DMS114 treated with DMSO at 0.1 percent for 48 hours (cell line): ENCODE measurements at regions not wholly inside any gene's neighbourhood (a gene's known extent, or its start where the extent isn't known, plus 50 kb on each side); places are given as distances from the start of the nearest gene placed in this dataset.

Source experiments
- DNase-seq: peaks from one replicate; lab custom pipeline; 2025; ENCODE audit not compliant: unreplicated experiment; lab: John Stamatoyannopoulos, UW

DNA sequence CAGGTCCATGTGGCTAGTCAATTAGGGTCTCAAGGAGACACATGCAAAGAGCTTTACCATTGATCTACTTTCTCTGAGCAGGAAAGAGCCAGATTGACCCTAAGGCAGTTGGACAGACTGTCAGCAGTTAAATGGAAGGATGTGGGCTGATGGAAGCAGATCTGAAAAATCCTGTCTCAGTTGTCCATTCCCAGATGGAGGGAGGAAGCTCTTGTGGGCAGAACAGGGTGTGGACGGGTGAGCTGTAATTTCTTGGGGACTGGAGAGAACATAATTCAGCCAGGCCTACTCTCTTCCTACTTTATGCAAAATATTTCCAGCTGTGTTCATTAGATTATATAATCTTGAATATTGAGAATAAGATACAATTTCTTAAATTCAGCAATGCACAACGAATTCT lies 163.6 kb downstream of the GNAT3 start:
- no peak for DNase-seq

- DNase-seq: no peak
These were observed 164.7 kb downstream of the GNAT3 start for GRCh38 chr7:80347173-80347572.

DNA sequence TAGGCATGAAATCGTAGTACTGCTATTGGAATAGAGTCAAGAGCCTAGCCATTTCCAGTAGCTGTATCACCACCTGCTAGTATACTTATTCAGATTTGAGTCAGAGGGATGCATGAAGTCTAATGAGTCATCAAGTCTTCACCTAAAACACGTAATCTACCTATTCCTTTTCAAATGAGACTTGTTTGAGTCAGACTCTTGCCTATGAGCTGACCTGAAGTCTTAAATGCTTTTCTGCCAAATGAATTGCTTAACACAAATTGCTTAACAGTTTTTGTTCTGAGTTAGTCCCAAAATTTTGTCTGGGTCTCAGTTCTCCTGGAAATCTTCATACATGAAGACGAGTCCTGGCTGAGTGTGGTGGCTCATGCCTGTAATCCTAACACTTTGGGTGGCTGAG lies 165.2 kb downstream of the GNAT3 start:
- DNase-seq: no peak

DNA sequence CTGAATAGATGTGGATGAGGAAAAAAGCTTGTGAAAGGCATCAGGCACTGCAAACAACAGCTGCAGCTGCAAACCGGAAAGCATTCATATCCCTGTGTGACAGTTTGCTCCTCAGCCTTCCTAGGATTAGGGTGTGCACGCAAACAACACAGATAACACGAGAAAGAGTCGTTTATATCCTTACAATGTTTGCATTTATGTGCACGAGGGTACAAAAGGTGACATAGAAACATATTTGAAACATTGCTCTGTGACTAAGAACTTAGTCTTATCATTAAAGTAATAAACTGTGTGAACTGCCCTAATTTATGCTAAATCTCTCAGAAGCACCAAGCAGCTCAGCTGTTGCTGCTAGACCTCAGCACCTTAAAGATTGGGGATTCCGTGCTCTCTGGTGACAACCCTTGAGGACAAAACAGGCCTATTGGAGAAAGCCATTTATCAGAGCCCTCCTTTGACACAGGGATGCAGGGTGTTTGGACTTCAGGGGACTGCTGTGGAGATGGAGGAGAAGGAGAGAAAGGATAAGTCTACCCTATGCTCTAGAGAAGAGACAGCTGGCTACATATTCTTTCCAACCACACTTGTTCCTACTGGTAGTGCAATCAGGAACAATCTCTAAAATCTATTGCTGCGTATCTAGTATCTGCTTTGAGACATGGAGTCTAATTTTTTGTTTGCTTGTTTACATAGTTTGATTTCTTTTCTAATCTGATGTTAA lies 176.2 kb downstream of the GNAT3 start:
- DNase-seq: no peak

GRCh38 chr7:80334908-80335307 lies 177.0 kb downstream of the GNAT3 start:
- DNase-seq: no peak

- DNase-seq: no peak
These were observed 177.7 kb downstream of the GNAT3 start for GRCh38 chr7:80334196-80334595.

GRCh38 chr7:80333040-80333439 lies 178.8 kb downstream of the GNAT3 start:
- no peak for DNase-seq

DNA sequence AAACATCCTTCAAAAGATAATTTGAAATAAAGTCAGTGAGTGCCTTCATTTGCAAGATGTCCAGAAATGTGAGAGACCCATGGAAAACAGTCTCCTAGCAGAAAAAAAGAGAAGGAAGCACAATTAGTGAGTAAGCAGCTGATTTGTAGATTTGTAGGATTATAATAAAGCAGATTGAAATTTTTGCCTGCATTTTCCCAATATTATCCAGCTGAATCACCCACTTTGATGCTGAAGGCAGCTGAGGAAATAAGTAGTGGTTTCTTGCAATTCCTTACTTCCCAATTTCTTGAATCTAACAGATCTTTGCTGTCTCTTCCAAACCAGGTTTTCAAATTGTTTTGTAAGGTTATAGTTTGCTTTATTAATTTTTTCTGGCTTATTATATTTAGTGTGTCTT lies 181.4 kb downstream of the GNAT3 start:
- DNase-seq: no peak

DNA sequence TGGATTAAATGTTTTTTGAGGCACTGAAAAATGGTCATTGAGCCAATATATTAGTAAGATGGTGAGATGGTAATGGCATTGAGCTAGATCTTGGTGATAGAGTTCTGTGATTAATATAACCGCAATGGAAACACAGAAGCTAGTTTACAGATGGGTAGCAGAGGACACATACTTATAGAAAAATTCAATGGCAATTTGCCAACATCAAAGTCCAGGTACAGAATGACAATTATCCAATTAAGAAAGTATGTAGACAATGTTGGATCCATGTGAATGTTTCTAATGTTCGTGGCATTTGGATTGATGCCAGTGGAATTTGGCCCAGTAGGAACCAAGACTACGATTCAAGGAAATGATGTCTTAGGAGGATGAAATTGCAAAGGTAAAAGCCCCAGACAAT lies 187.8 kb downstream of the GNAT3 start:
- DNase-seq: no peak

DNA sequence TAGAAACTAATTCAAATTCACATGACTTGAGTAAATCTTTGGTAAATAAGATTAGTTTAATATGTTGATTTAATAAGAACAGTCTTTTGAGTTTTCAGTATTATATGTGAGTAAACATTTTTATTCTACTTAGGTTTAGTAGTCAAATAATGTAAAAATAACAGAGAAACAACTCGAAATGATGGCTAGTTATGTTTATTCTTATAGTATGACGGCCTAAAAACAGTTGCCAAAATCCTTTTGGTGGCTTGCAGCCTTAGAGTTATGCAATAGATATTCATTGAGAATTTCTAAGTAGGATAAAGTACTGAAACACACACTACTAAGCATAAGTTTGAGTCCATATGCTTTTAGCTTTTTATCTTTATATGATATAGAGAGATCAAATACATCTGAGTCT lies 184.8 kb downstream of the GNAI1 start:
- no peak for DNase-seq

DNA sequence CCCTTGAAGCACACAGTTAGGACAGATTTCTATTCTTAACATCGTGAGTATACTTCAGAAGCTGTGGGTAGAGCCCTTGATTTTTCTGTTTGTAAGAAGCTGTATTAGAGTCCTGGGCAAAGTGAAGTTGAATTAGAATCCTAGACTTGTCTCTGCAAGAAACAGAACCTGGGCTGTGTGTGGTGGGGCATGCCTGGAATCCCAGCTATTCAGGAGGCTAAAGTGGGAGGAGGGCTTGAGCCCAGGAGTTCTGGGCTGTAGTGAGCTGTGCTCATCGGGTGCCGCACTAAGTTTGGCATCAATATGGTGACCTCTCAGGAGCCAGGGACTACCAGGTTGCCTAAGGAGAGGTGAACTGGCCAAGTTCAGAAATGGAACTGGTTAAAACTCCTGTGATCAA lies 183.4 kb downstream of the GNAI1 start:
- no peak for DNase-seq

- no peak for DNase-seq
These were observed 182.2 kb downstream of the GNAI1 start for GRCh38 chr7:80316811-80317210.

DNA sequence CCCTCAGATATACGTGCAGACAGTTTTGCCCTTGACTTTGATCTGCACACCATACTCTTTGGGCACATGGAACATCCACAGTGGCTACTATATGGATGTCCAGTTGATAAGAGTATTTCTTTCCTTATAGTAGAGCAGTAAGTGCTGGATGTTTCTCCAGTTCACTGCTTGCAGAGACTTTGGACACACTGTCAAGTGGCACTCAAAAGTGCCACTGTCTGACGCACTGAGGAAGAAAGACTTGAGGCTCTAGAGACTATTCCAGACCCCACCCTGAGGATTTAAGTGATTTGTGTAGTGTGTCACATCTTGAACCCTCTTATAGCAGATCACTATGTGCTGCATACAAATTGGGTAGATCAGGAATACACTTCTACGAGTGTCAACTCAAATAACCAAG lies 179.1 kb downstream of the GNAI1 start:
- DNase-seq: no peak

DNA sequence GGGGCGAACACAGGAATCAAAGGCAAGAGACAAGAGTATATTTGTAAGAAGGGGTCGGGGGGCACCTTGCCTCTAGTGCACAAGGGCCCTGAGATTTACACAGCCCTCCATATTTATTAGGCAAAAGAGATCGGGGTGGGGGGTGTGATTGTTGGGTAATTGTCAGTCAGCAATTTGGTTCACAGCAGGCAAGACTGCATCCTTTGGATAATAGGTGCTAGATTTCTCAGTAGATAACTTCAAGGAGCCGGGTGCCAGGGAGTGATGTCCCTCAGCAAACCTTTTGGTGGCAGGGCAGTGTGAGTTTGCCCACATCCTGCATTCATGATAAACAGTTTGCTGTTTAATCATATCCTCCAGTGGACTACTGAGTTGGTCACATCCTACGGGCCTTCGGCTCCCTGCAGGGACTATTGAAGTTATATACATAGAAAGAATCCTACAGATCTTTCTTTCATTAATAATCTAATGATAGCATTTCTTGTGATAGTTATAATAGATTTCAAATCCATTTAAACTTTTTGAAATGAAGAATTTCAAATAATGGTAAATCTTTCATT lies 178.5 kb downstream of the GNAI1 start:
- DNase-seq: no peak

GRCh38 chr7:80312139-80312661 lies 177.6 kb downstream of the GNAI1 start:
- no peak for DNase-seq

- no peak for DNase-seq
These were observed 176.7 kb downstream of the GNAI1 start for GRCh38 chr7:80311313-80311712.

- no peak for DNase-seq
These were observed 175.4 kb downstream of the GNAI1 start for GRCh38 chr7:80309971-80310549.

GRCh38 chr7:80309377-80309776 lies 174.7 kb downstream of the GNAI1 start:
- no peak for DNase-seq

DNA sequence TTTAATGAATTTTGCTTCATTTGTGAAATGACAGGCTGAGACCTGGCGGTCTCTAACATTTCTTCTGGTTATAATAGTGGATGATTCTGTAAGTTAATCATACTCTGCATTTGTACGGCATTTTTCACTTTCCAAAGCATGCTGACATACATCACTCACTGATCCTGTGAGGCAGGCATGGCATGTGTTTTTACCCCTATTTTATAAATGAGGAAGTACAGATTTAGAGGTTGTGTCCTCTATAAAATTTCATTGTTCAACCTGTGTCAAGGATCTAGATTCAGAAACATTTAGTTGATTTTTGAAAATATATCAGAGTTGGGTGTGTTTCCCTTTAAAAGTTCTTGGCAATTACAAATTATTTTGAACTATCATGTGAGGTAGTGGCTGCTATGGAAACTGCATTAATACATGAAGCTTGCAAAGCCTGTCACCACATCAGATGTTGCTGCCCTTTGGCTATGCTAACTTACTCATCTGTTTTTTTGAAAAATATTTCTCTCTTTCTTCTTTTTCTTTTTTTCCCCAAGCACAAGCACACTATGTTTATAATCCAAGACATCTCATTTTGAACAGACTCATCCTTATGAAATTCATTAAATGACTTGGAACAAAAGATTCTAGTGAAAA lies 172.7 kb downstream of the GNAI1 start:
- DNase-seq: no peak

DNA sequence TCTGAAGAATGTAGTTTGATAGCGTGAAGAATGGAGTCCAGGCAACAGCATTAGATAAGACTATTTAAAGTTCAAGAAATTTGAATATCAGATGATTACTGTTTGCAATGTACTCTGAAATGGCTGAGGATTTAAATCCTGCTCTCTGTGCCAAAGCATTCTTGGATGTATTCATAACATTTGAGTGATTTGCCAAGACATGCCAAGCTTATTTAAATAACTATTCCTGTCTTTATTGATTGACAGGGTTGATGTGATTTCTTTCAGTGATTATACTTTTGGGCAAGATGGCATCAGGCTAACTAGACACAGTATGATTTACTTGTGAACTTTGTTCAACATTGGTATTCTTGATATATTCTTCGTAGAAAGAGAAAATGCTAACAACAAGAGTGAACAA lies 168.7 kb downstream of the GNAI1 start:
- no peak for DNase-seq

DNA sequence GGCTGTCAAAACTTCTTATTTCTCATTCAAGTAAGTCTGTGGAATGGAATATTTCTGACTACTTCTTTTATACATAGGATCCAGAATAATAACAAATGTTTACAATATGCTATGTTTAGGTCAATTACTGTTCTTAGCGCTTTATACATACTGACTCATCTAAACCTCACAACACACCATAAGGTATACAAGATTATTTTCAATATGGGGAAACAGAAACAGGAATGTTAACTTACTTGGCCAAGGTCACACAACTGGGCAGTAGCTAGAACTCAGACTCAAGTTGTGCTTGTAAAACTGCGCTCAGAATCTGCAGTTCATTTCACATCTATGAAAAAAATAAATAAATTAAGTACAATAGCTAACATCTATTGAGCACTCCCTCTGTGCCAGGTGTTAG lies 168.0 kb downstream of the GNAI1 start:
- no peak for DNase-seq

GRCh38 chr7:80302078-80302477 lies 167.4 kb downstream of the GNAI1 start:
- DNase-seq: no peak
